IMR-90 (cell line): ENCODE measurements at regions not wholly inside any gene's neighbourhood (a gene's known extent, or its start where the extent isn't known, plus 50 kb on each side); places are given as distances from the start of the nearest gene placed in this dataset.

Experiments
- ATAC-seq: fragments of 200-7000 bp; cut with Tn5 transposase; 2 replicates; pipeline ENCODE4 v1.9.1; 2020; ENCODE audit warnings: low read depth, mild to moderate bottlenecking, moderate library complexity
- BruUV-seq: library from RNA; stranded (reverse); fragments of 400-500 nt; replicated peaks from 2 replicates; lab custom pipeline; 2021; lab: Mats Ljungman, UMichigan
- CTCF ChIA-PET: fragments of 300-600 bp; formaldehyde crosslinking; extraction: SDS; loops from one replicate; lab custom pipeline; 2021; ENCODE audit warnings: antibody characterized with exemption; lab: Yijun Ruan, JAX
- POLR2A ChIA-PET: fragments of 300-600 bp; sonication (Branson Sonifier 250); formaldehyde crosslinking; loops from one replicate; lab custom pipeline; 2022; ENCODE audit warnings: antibody characterized with exemption; ENCODE audit not compliant: unreplicated experiment; lab: Charles Lee
- DNase-seq: peaks from one replicate; pipeline ENCODE4 v3.0.0; 2013
- H2AFZ ChIP-seq: replicated peaks from 2 replicates; pipeline ENCODE3; 2013; ENCODE audit warnings: low read length, mild to moderate bottlenecking; ENCODE audit not compliant: poor library complexity
- H2AK5ac ChIP-seq: 2 replicates; pipeline ENCODE4 v1.6.1; 2013; ENCODE audit warnings: low read depth, low read length, inconsistent platforms
- H2AK9ac ChIP-seq: replicated peaks from 2 replicates; pipeline ENCODE3; 2013; ENCODE audit warnings: mild to moderate bottlenecking, low read depth, low read length, moderate library complexity; ENCODE audit not compliant: poor library complexity
- H2BK120ac ChIP-seq: 2 replicates; pipeline ENCODE4 v1.6.1; 2013; ENCODE audit warnings: low read depth, low read length, inconsistent platforms
- H2BK15ac ChIP-seq: 3 replicates; pipeline ENCODE4 v1.6.1; 2013; ENCODE audit warnings: low read depth, low read length, inconsistent platforms
- H2BK20ac ChIP-seq: 2 replicates; pipeline ENCODE4 v1.6.1; 2013; ENCODE audit warnings: low read depth, mild to moderate bottlenecking, inconsistent platforms, low read length, moderate library complexity
- H2BK5ac ChIP-seq: 2 replicates; pipeline ENCODE4 v1.6.1; 2013; ENCODE audit warnings: mild to moderate bottlenecking, low read depth, low read length, inconsistent platforms; ENCODE audit not compliant: poor library complexity, severe bottlenecking
- H3K14ac ChIP-seq: replicated peaks from 2 replicates; pipeline ENCODE4 v1.6.1; 2013; ENCODE audit warnings: low read depth, low read length, inconsistent platforms
- H3K18ac ChIP-seq: 2 replicates; pipeline ENCODE4 v1.6.1; 2013; ENCODE audit warnings: low read depth, low read length, control low read depth
- H3K23ac ChIP-seq: 2 replicates; pipeline ENCODE4 v1.6.1; 2013; ENCODE audit warnings: low read depth, low read length, inconsistent platforms
- H3K27ac ChIP-seq: 2 replicates; pipeline ENCODE4 v1.5.1; 2013; ENCODE audit warnings: mild to moderate bottlenecking, control low read depth, low read length; ENCODE audit not compliant: insufficient read depth
- H3K27me3 ChIP-seq: 2 replicates; pipeline ENCODE4 v1.6.1; 2013; ENCODE audit warnings: low read length; ENCODE audit not compliant: control insufficient read depth, insufficient read depth
- H3K36me3 ChIP-seq: 2 replicates; pipeline ENCODE4 v1.6.1; 2013; ENCODE audit warnings: low read length, mixed read lengths; ENCODE audit not compliant: control insufficient read depth, insufficient read depth
- H3K4ac ChIP-seq: 2 replicates; pipeline ENCODE4 v1.6.1; 2013; ENCODE audit warnings: low read depth, low read length, inconsistent platforms
- H3K4me1 ChIP-seq: 2 replicates; pipeline ENCODE4 v1.6.1; 2013; ENCODE audit warnings: low read length, mixed read lengths; ENCODE audit not compliant: control insufficient read depth, insufficient read depth
- H3K4me2 ChIP-seq: 2 replicates; pipeline ENCODE4 v1.6.1; 2013; ENCODE audit warnings: low read depth, mild to moderate bottlenecking, control low read depth, low read length, moderate library complexity
- H3K4me3 ChIP-seq: 2 replicates; pipeline ENCODE4 v1.5.1; 2013; ENCODE audit warnings: low read depth, mild to moderate bottlenecking, control low read depth, low read length, moderate library complexity; ENCODE audit not compliant: insufficient read depth
- H3K56ac ChIP-seq: 2 replicates; pipeline ENCODE4 v1.6.1; 2013; ENCODE audit warnings: low read length, inconsistent platforms; ENCODE audit not compliant: insufficient read depth; ENCODE audit errors: extremely low read depth
- H3K79me1 ChIP-seq, 2 experiments: 2 replicates each; pipeline ENCODE4 v1.6.1; 2013; ENCODE audit warnings: low read length in 2 of 2, inconsistent platforms in 1 of 2, low read depth in 1 of 2
- H3K9ac ChIP-seq: 2 replicates; pipeline ENCODE4 v1.6.1; 2013; ENCODE audit warnings: low read depth, low read length, control low read depth
- H3K9me1 ChIP-seq: 2 replicates; pipeline ENCODE4 v1.6.1; 2013; ENCODE audit warnings: low read length, inconsistent platforms; ENCODE audit not compliant: insufficient read depth
- H3K9me3 ChIP-seq: 2 replicates; pipeline ENCODE4 v1.6.1; 2013; ENCODE audit warnings: low read length; ENCODE audit not compliant: control insufficient read depth, insufficient read depth
- H4K20me1 ChIP-seq: 2 replicates; pipeline ENCODE4 v1.6.1; 2013; ENCODE audit warnings: low read length, inconsistent platforms; ENCODE audit not compliant: insufficient read depth
- H4K5ac ChIP-seq: 2 replicates; pipeline ENCODE4 v1.6.1; 2013; ENCODE audit warnings: mild to moderate bottlenecking, low read depth, low read length, control low read depth
- H4K8ac ChIP-seq, 2 experiments: 2 replicates each; pipeline ENCODE4 v1.6.1; 2013; ENCODE audit warnings: low read depth in 2 of 2, low read length in 2 of 2, control low read depth in 1 of 2, inconsistent platforms in 1 of 2
- H4K91ac ChIP-seq: 2 replicates; pipeline ENCODE4 v1.6.1; 2013; ENCODE audit warnings: low read depth, low read length, inconsistent platforms; ENCODE audit not compliant: insufficient read depth
- BHLHE40 ChIP-seq: fragments of 150-350 bp; IDR thresholded peaks from 2 replicates; pipeline ENCODE4 v1.6.1; 2016; ENCODE audit warnings: mild to moderate bottlenecking, low read depth, low read length
- CEBPB ChIP-seq: IDR thresholded peaks from 2 replicates; pipeline ENCODE4 v1.6.1; 2012; ENCODE audit warnings: low read depth, low read length, improper control_type of control experiment
- CHD1 ChIP-seq: IDR thresholded peaks from 2 replicates; pipeline ENCODE4 v1.6.1; 2012; ENCODE audit warnings: low read depth, low read length, improper control_type of control experiment
- FOS ChIP-seq: fragments of 150-350 bp; IDR thresholded peaks from 2 replicates; pipeline ENCODE4 v1.6.1; 2016; ENCODE audit warnings: low read depth, low read length
- MAFK ChIP-seq: IDR thresholded peaks from 2 replicates; pipeline ENCODE4 v1.6.1; 2012; ENCODE audit warnings: low read depth, low read length, improper control_type of control experiment
- MAZ ChIP-seq: IDR thresholded peaks from 2 replicates; pipeline ENCODE4 v1.6.1; 2012; ENCODE audit warnings: low read depth, mild to moderate bottlenecking, low read length, improper control_type of control experiment, moderate library complexity, borderline replicate concordance
- MXI1 ChIP-seq: IDR thresholded peaks from 2 replicates; pipeline ENCODE4 v1.6.1; 2012; ENCODE audit warnings: low read depth, mild to moderate bottlenecking, low read length, moderate library complexity, borderline replicate concordance
- NFE2L2 ChIP-seq: fragments of 150-350 bp; IDR thresholded peaks from 2 replicates; pipeline ENCODE4 v1.6.1; 2016; ENCODE audit warnings: low read depth, mild to moderate bottlenecking, low read length
- POLR2A ChIP-seq: IDR thresholded peaks from 2 replicates; pipeline ENCODE4 v1.6.1; 2012; ENCODE audit warnings: mild to moderate bottlenecking, low read depth, low read length
- RCOR1 ChIP-seq: IDR thresholded peaks from 2 replicates; pipeline ENCODE4 v1.6.1; 2012; ENCODE audit warnings: mild to moderate bottlenecking, low read length, improper control_type of control experiment; ENCODE audit not compliant: insufficient replicate concordance
- RFX5 ChIP-seq: IDR thresholded peaks from 2 replicates; pipeline ENCODE4 v1.8.0; 2012; ENCODE audit warnings: low read depth, mild to moderate bottlenecking, low read length, moderate library complexity
- WGBS, 2 experiments: methylation state at CpG; one replicate each; pipeline versions ENCODE4 v1.1.5 to v1.1.7; 2013; ENCODE audit warnings: missing lambda C conversion rate in 2 of 2; ENCODE audit not compliant: insufficient read length in 1 of 2; ENCODE audit errors: extremely low coverage in 2 of 2; 5-methylcytosine and 5-hydroxymethylcytosine counted together
- dilution Hi-C: fragments of 300-500 bp; cut with HindIII; formaldehyde crosslinking; loops from one replicate; pipeline ENCODE4 v1.14.3; 2018; ENCODE audit warnings: low sequenced_read_pairs; ENCODE audit not compliant: unreplicated experiment
- in situ Hi-C: fragments of 300-500 bp; cut with MboI; formaldehyde crosslinking; loops from 3 replicates; pipeline ENCODE4 v1.14.3; 2019; ENCODE audit warnings: low sequenced_read_pairs, inconsistent platforms, mixed read lengths
- intact Hi-C: fragments of 100-400 bp; cut with micrococcal nuclease; formaldehyde crosslinking; loops from 2 replicates; pipeline ENCODE4 v1.10.0; 2022
- TF ChIP-seq, protein P1 (sequence below): fragments of 150-350 bp; IDR thresholded peaks from 2 replicates; pipeline ENCODE4 v1.6.1; 2016; ENCODE audit warnings: low read depth, mild to moderate bottlenecking, low read length, moderate library complexity, borderline replicate concordance

DNA sequence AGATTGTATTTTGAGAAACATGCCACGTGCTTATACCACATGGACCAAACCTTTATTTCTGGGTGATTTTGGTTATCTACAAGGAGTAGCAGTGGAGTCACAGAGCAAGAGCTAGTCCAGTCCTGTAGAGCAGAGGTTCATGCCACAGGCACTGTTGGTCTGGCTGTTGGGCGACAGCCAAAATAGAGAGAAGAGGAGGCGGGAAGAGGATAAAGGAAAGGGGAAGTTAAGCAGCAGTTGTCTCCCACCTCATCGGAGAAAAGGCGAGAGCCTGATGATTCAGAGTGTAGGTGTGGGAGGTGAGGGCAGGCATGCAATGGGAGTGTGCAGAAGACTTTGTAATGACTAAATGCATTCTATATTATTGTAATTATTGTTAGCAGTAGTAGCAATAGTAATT is 237.5 kb upstream of the ROPN1 start:
- CTCF ChIA-PET = interaction anchor here (0.5 kb wide), 1 partner anchor 12 kb away, joined by 3 read pairs; no protein-coding TSS in a partner anchor
- no peak overlapping the region for H2AK5ac ChIP-seq
- H3K4me2 ChIP-seq = no peak overlapping the region
- H3K36me3 ChIP-seq = no peaks in the 10 kb centered on the region
- dilution Hi-C loops (no loop called here), in situ Hi-C loops (no loop called here), intact Hi-C loops (no loop called here)
- H3K79me1 ChIP-seq = no peaks in the 10 kb centered on the region
- H3K9me1 ChIP-seq = no peaks in the 10 kb centered on the region; the same call in 1 of the 2 replicates
- DNase-seq (no peak), ATAC-seq (no peak)
- no peak overlapping the region for H3K27ac ChIP-seq
- H4K20me1 ChIP-seq = no peaks in the 10 kb centered on the region
- H3K9me3 ChIP-seq = peaks cover 5% of the 10 kb centered on the region
- no peak for TF ChIP-seq FOS
- no peak for TF ChIP-seq BHLHE40
- TF ChIP-seq, protein P1, sequence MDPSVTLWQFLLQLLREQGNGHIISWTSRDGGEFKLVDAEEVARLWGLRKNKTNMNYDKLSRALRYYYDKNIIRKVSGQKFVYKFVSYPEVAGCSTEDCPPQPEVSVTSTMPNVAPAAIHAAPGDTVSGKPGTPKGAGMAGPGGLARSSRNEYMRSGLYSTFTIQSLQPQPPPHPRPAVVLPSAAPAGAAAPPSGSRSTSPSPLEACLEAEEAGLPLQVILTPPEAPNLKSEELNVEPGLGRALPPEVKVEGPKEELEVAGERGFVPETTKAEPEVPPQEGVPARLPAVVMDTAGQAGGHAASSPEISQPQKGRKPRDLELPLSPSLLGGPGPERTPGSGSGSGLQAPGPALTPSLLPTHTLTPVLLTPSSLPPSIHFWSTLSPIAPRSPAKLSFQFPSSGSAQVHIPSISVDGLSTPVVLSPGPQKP = no peak
- TF ChIP-seq NFE2L2 = no peak
- no peak for TF ChIP-seq CHD1
- TF ChIP-seq POLR2A = no peak
- no peak for TF ChIP-seq RFX5
- no peak for TF ChIP-seq CEBPB
- TF ChIP-seq MXI1 = no peak
- no peak for TF ChIP-seq MAFK
- no peak for TF ChIP-seq RCOR1
- TF ChIP-seq MAZ = no peak
- no peak overlapping the region for H2AK9ac ChIP-seq
- H4K91ac ChIP-seq = no peak overlapping the region
- no peak overlapping the region for H2AFZ ChIP-seq
- H3K14ac ChIP-seq = no peak overlapping the region
- POLR2A ChIA-PET = no interaction called here
- no peak overlapping the region for H3K9ac ChIP-seq
- no peak overlapping the region for H3K4ac ChIP-seq
- H2BK120ac ChIP-seq = no peak overlapping the region
- H3K23ac ChIP-seq = no peak overlapping the region
- BruUV-seq = no TSS peak
- H2BK5ac ChIP-seq = no peak overlapping the region
- no peak overlapping the region for H3K4me3 ChIP-seq
- 90% methylated on average over 2 of the region's 5 CpGs; no CpG with 5 or more reads in 1 of the 2 experiments for WGBS, 2 experiments
- no peak overlapping the region for H3K18ac ChIP-seq
- no peak overlapping the region for H2BK20ac ChIP-seq
- H4K5ac ChIP-seq = no peak overlapping the region
- no peaks in the 10 kb centered on the region for H3K4me1 ChIP-seq
- H3K27me3 ChIP-seq = peaks cover 17% of the 10 kb centered on the region
- H2BK15ac ChIP-seq = no peak overlapping the region
- no peak overlapping the region for H4K8ac ChIP-seq
- H3K56ac ChIP-seq = no peak overlapping the region
